Stimulated activated CD8-positive, alpha-beta memory T cell treated with anti-CD3 and anti-CD28 coated beads, Interleukin-15, amount 100 ng/mL, for 24 hours (primary cell): ENCODE measurements at regions not wholly inside any gene's neighbourhood (a gene's known extent, or its start where the extent isn't known, plus 50 kb on each side); places are given as distances from the start of the nearest gene placed in this dataset.
"Not testable (repeated sequence)": the region's sequence is repeated elsewhere in the genome, so short reads cannot be mapped to it uniquely, and the experiment has no call there.

Experiments used
- DNase-seq: peaks from one replicate; pipeline ENCODE4 v3.0.0-alpha.2; 2020; ENCODE audit warnings: low read depth

DNA sequence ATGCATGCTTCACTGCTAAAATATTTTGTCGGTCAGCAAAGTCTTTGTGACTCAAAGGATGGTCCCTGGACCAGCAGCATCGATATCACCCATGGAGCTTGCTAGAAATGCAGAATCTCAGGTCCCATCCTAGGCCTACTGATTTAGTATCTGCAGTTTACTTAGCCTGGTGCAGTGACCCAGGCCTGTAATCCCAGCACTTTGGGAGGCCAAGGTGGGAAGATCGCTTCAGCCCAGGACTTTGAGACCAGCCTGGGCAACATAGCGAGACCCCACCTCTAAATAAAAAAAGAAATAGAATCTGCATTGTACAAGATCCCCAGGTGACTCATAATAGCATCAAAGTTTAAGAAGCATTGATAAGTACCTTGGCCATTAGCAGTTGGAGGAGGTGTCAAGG lies 248.7 kb downstream of the CD83 start:
- no peak for DNase-seq

DNA sequence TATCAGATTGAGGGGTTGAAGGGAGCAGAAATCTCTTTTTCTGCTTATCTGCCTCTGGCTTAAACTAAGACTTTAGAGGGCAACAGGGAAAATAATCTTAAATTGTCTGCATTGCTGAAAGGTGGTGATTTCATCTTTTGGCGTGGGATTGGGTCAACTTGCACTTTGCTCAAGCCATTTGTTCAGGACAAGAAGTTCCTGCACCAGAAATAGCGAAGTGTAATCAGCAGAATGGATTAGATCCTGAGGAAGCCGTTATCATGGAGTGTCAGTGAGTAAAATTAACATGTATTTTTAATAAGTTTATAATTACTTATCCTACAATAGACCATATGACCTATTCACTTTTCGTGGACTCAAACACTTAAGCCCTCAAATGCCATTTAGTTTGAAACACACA lies 249.3 kb downstream of the CD83 start:
- DNase-seq = no peak

DNA sequence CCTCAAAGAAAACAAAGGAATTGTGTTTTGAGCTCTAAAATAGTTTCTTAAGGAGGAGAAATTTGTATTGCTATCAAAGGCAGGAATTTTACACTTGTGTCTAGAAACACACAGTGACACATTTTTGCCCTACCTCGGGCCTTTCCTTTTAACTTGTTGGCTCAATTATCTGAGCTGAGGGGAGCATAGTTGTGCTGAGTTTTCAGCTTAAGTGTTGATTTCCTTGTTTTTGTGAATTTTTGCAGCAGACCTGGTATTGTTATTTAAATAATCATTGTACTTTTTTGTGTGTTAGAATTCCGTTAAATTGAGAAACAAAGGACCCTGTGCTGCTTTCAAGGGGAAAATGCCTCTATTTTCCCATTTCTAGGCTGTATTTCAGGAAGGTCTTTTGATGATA lies 249.7 kb downstream of the CD83 start:
- no peak for DNase-seq

DNA sequence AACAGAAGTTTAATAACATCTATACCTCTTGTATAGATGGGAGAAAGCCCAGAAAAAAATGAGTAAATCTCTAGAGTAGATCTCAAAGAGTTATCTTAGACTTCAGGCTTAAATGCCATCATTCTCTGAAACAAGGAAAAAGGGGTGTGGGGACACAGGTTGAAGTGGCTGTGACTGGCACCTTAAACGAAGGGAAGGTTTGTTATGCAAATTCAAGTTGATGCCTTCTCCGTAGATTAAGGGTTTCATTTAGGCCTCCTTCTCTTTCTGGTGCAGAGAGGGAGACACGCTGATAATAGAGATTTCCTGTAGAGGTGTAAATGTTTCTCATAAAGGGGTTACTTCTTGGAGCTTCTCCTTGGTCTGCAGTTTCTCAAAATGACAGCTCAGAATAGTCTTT lies 252.1 kb downstream of the CD83 start:
- no peak for DNase-seq

DNA sequence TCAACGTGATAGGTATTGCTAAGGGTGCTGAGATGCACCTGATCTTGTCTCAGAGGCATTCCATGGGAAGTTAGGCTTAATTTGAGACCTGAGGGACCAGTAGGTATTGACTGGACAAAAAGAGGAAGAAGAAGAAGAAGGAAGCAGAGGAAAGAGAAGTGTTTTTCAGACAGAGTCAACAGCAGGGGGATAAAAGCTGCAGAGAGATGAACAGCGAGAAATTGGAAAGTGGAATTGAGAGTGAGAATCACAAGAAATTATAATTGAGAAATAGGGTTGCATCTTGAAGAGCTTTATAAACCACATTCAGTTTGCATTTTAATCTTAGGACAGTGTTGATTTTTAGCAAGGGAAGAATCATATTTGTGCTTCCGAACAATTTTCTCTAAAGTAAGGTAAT lies 254.0 kb downstream of the CD83 start:
- no peak for DNase-seq

DNA sequence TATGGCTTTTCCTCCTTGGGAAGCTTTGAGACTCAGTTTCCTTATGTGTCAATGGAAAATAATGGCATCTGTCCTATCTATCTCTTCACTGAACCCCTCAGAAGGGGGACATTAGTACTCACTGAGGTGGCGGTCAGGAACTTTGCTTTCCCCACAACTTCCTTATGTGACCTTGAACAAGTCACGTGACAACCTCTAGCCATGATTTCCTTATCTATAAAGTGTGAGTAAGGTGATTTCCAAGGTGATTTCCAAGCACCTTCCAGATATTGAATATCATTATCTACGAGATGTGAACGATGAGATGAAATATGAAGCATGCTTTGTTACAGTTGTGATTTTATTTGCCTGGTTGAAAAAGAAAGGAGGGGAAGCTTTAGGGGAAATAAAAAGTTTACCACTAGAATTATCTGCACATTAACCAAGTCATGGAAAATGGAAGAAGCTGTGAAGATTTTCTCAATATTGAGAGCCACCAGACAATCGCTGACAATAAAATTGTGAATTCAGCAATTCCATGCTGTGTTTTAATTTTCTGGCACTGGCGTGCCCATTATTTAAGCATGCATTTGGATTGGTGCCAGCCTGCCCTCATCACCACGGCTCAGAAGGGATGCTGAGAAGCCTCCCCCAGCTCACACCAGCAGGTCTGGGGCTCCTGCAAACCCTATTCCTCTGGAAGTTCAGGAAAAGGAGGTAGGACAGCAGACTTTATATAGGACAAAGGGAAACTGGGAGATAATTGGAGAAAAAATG lies 255.3 kb downstream of the CD83 start:
- no peak for DNase-seq

DNA sequence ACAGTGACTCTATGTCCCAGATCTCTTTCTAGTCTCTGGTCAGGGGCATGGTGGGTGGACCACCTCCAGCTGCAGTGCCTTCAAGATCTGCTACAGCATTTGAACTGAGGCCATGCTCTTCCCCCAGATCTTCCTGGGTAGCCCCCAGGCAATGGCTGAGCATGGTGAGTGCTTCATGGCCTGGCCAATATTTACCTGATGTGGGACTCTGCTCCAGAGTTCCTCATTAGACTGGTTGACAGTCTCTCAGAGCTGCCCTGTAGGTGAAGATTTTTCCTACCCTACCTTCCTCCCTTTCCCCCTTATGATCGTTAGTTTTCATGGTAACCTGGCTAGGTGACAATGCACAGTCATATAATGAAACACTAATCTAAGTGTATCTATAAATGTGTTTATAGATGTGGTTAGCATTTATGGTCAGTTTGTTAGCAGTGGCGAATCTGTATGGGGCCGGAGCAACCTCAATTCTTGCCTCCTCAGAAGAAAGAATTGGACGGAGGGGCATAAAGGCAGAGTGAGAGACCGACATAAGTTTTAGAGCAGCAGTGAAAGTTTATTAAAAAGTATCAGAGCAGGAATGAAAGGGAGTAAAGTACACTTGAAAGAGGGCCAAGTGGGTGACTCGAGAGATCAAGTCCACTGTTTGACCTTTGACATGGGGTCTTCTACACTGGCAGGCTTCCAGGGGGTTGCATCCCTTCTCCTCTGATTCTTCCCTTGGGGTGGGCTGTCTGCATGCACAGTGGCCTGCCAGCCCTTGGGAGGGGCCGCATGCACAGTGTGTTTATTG lies 256.3 kb downstream of the CD83 start:
- DNase-seq = no peak

DNA sequence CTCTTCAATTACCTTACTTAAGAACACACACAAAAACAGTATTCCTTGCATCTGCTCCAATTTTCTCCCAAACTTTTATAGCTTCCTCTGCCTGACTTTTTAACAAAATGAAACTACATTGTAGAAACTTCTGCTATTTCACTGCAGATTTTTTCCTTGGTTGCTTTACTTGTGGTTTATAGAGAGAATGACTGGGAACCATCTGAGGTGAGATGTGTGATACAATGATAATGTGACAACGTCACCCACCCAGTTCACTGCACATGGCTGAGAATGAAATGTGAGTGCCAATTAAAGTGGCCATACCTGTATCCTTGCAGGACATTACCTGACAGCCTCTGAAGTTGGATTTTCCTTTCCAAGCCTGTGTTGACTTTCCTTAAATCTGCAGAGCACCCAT lies 258.4 kb downstream of the CD83 start:
- no peak for DNase-seq

DNA sequence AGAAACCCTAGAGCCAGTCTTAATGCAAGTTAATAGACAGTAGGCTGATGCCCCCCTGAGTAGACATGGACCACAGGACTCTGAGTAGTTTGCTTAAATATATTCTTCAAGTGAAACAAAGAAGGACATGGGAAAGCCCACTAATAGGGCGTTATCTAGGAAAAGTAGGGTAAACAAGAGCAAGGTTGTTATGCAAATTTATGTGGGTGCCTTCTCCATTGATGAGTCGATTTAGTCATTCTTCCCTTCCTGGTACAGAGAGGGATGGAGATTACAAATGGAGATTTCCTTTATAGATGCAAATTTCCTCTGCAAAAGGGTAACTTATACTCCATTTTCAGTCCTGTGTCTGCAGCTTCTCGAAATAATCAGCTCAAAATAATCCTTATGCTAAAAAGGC lies 262.0 kb downstream of the CD83 start:
- no peak for DNase-seq

DNA sequence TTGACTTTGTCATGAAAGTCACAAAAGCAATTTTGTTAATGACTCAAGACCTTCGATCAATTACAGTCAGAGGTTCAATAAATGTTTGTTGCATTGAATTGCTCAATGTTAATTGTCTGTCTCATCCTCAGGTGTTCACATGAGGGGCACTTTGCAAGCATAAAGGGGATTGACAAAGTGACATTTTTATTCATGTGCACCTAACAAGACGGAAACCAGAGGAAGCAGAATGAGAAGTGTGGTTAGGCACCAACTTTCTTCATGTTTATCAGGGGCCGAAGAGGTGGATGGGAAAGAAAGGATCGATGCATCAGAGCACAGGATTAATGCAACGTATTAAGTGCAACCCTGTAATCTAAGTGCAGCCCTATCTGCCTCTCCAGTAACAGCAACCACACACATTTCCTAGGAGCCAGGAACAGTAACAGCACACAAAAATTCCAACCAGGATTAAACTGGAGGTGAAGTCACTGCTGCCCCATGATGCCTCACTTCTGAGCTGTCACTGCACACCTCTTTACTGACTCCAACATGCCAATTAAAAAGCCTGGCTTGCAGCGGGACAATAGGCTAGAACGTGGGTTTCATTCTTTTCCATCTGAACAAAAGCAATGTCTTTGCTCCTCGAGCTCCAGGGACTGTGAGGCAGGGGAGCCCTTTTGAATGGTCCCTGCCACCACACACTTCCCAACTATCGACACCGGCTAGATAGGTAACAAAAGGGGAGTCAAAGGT lies 262.7 kb downstream of the CD83 start:
- no peak for DNase-seq

DNA sequence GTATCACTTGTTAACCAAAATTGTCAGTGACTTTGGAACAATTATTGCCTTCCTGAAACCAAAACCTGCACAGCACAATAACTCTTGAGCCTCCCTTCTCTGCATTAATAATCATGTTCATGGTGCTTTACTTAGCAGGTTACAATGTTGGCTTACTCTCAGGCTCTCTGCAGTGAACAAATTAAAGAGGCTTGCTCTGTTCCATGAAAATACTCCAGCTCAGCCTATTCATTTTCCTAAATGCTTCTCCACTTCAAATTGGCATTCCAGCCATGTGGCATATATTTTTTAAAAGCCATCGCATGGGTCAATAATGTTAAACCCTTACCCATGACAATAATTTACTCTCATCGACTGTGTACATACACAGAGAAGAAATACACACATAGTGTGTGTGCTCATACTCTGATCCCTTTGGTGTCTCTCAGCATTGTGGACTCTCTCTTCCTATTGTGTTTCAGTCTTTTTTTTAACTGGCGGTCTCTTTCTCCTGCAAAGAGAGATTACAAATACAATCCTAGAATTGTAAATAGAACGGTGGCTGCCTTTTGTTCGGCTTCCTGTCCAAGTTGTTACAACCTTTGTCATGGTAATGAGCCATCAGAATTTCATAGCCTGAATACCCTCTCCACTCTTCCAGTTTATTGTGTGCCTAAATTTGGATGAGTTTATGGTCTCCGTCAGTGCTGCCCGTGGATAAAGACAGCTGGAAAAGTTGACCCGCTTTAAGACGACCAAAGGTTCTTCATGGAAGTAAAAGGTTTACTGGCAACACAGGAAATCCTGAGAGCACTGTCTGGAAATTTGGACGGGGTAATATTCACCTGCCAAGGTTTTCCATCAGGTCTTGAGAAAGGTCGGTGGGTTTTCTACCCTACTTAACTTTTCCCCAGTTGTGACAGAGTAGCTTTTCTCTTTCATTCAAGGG lies 263.6 kb downstream of the CD83 start:
- DNase-seq = no peak

DNA sequence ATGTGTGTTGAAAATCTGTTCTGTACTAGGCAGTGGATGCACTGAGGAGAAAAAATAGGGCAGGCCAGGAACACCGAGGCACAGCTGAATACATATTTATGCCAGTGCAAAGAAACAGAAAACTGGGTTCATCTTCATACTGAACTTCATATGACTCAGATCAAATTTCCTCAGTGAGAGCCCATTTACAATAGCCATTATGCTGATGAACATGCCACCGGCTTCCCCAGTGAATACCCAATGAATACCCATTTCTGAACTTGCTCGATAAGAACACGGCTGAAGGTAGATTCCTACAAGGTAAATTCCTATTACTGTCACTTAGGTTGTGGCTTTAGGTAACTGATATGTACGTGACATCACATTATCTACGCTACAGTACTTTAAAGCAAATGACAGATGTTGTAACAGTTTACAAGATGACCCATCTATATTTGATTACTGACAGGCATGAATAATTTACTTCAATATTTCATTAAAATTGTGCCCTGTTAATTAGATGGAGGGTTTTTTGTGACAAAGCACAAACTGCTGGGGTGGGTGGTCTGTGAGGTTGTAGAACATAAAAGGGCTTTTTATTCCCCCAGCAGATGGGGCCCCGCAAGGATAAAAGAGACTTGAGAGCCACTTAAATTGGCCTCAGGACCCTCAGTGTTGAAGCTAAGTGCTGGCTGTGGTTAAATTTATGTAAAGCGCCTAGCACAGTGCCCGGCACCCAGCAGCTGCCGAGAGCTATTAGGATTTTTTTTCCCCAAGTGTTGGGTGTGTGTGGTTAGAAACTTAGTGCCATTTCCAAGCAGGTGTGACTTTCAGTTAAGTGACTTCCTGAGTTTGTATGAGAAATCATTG lies 264.5 kb downstream of the CD83 start:
- DNase-seq = no peak

DNA sequence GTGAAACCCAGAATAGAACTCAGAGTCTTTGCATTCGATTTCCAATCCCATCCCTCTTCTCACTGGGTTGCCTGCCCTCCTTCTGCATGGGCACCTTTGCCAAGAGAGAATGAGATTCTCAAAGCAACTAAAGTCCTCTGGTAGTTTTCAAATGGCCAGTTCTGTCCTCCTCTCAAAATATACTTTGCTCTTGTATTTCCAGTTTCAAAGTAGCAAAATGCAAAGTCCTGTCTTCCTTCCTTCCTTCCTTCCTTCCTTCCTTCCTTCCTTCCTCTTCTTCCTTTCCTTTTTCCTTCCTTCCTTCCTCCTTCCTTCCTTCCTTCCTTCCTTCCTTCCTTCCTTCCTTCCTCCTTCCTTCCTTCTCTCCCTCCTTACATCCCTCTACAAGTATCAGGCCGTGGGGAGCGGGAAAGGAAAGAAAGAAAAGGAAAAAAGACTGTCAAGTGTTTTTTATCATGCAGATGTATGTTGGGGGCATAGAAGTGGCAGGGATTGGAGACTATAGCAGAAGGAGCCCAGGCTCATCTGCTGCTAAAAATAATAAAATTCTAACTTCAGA lies 265.2 kb downstream of the CD83 start:
- DNase-seq = no peak

DNA sequence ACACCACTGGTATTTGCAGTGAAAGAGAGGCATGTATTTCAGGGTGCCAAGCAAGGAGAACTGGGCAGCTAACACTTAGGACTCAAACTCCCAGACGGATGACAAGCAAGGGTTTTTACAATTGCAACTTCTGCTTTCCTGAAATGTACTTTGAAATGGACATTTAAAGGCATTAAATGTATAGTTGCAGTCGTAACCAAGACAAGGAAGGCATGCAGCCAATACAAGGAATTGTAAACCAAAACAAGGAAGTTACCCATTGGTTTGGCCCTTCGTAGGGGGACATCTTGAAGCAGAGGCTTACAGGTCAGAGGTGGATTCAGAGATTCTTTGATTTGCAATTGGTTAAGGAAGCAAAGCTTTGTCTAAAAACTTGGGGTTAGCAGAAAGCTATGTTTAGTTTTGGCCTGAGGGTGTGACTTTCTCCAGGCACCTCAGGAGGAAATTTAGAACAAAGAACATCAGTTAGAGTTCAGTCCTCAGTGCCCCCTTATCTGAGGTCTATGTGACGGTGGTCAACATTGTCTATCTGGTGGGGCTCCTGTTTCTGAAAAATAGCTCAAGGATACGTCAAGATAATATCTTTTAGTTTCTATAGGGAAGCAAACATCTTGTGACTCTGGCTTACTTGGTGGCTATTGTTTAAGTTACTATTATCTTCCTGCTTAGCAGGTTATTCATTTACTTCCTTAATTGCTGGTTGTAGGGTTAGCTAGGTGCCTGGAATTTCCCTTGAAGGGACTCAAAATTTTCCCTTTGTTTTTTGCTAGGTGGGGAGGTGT lies 266.0 kb downstream of the CD83 start:
- DNase-seq = no peak

DNA sequence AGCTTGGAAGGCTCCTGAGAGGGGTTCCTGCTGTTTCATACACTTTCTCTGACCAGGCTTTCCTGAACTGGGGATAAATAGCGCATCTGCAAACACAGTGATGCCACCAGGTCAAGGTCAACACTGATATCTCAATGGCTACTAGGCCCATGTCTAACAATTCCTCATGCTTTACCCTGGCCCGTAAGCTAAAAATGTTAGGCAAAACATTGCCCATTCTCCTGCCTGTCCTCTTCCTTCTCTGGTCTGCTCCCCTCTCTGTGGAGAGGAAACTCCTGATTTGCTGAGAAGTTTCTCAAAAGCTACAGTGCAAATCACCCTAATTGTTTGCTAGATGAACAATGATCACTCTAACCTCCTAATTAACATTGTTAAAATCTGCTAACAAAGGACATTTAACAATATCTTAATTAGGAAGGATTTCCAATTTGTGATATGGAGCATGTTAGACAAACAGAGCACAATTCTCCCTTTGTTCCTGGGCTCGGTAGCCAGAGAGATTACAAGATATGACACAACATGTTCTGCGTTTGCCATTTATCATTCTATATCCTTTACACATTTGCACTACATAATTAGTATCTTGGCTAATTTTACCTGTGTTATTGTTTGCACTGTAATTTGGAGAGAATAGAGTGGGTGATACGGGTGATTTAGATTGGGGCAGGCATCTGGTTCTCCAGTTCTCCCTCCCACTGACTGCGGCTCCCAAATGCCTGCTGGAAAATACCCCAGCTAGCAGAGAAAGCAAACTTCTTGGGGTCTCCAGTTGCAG lies 266.8 kb downstream of the CD83 start:
- DNase-seq = no peak

DNA sequence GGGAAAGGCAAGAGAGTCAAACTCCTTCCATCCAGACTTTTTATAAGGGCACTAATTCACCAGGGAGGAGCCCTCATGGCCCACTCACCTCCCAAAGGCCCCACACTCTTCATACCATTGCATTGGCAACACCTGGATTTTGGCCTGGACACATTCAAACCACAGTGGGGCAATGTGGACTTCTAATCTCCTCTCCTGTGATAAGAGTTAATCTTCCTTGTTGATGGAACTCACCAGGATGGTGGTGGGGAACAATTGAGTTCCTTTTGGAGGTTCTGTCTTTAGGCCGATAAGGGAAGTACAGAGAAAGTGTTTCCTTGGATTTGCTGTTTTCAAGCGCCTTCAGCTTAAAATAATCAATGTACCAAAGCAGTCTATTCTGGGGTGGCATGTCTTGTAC lies 268.7 kb downstream of the CD83 start:
- DNase-seq = no peak

DNA sequence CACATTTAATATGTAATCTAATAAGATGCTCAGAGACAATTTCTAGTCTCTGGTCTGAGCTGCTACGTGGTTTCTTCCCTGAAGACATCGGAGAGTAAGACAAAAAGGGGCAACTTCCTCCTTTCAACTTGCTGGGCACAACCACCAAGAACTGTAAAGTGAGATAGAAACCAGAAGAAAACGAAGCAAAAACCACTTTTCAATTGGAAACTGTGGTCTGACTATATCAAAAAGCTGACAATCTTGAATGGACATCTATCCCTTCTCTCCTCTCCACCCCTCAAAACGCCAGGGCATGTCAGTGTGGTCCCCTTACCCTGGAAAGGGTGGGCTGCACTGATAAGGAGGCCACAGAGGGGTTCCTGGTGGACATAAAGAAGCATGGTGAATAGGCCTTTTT lies 269.1 kb downstream of the CD83 start:
- DNase-seq = no peak

DNA sequence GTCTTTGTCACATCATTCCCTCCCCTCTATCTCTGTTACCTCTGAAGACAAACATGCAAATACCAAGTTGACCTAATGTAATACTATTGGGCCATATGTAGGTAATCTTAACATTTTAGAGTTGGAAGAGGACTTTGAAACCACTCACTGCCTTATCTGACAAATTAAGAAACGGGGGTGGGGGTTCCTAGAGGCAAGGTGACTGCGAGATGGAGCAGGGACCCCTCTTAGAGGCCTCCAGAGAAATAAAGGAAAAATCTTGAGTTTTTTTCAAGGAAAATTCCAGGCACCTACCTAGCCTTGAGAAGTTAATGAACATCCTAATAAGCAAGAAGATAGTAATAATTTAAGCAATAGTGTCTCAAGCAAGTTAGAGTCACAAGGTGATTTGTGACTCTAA lies 270.8 kb downstream of the CD83 start:
- DNase-seq = no peak

DNA sequence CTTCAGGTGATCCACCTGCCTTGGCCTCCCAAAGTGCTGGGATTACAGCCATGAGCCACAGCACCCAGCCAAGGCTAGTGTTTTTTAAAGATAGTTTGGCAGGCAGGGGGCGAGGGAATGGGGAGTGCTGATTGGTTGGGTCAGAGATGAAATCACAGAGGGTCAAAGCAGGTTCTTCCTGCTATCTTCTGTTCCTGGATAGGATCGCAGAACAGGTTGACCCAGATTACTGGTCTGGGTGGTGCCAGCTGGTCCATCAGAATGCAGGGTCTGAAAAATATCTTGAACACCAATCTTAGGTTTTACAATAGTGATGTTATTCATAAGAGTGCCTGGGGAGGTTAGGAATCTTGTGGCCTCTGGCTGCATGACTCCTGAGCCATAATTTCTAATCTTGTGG lies 272.2 kb downstream of the CD83 start:
- DNase-seq = not testable (repeated sequence)
